MM.1S (cell line): ENCODE measurements at regions not wholly inside any gene's neighbourhood (a gene's known extent, or its start where the extent isn't known, plus 50 kb on each side); places are given as distances from the start of the nearest gene placed in this dataset.

Experiments
- EZH2phosphoT487 ChIP-seq: fragments of 300-600 bp; sonication (generic); IDR thresholded peaks from 2 replicates; pipeline ENCODE4 v1.6.1; 2018; ENCODE audit warnings: antibody characterized with exemption, low read length
- TF ChIP-seq, protein P1 (sequence below): fragments of 300-600 bp; sonication (generic); IDR thresholded peaks from 2 replicates; pipeline ENCODE4 v1.5.1; 2016; ENCODE audit warnings: antibody characterized with exemption, low read length, mixed read lengths

DNA sequence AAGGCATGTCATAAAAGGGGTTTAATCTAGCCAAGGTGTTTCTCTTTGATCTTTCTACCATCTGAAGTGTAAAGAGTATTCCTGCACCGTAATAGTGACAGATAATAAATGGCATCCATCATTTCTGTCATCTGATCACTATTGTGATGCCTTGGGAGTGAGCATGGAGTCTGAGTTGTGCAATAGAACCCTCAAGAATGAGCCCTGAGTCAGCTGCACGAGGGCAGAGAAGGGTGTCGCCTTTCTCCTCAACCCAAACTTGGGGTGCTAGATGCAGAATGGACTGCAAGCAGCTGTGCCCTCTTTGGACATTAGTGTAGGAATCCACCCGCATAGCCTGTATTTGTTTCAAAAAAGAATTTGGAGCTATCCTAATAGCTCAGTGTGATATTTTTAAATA, 115.2 kb downstream of the ZNF37A start:
- TF ChIP-seq, protein P1, sequence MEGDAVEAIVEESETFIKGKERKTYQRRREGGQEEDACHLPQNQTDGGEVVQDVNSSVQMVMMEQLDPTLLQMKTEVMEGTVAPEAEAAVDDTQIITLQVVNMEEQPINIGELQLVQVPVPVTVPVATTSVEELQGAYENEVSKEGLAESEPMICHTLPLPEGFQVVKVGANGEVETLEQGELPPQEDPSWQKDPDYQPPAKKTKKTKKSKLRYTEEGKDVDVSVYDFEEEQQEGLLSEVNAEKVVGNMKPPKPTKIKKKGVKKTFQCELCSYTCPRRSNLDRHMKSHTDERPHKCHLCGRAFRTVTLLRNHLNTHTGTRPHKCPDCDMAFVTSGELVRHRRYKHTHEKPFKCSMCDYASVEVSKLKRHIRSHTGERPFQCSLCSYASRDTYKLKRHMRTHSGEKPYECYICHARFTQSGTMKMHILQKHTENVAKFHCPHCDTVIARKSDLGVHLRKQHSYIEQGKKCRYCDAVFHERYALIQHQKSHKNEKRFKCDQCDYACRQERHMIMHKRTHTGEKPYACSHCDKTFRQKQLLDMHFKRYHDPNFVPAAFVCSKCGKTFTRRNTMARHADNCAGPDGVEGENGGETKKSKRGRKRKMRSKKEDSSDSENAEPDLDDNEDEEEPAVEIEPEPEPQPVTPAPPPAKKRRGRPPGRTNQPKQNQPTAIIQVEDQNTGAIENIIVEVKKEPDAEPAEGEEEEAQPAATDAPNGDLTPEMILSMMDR, result no peak
- no peak for TF ChIP-seq EZH2phosphoT487
